ENCODE measurements at regions not wholly inside any gene's neighbourhood (a gene's known extent, or its start where the extent isn't known, plus 50 kb on each side); places are given as distances from the start of the nearest gene placed in this dataset.

- no peak for TF ChIP-seq POLR2A (IDR thresholded peaks at IDR 0.05; ENCODE audit: low read depth, low read length)
- TF ChIP-seq TAF1 (IDR thresholded peaks at IDR 0.05; ENCODE audit: borderline replicate concordance, low read depth, low read length): no peak
- TF ChIP-seq POLR2AphosphoS5 (IDR thresholded peaks at IDR 0.05; ENCODE audit: low read depth, low read length): no peak
Measured at GRCh38 chr12:46435029-46435428, 62.5 kb upstream of the SLC38A2 start.

All from GM12892 (cell line).